Subcutaneous abdominal adipose tissue (tissue), 5 donors: ENCODE measurements at regions not wholly inside any gene's neighbourhood (a gene's known extent, or its start where the extent isn't known, plus 50 kb on each side); places are given as distances from the start of the nearest gene placed in this dataset.

Experiments used
- H3K27ac ChIP-seq: one replicate; pipeline ENCODE4 v1.7.0; 2013; ENCODE audit warnings: low read depth, mild to moderate bottlenecking, inconsistent platforms, low read length, moderate library complexity
- H3K27me3 ChIP-seq, 5 donors: one replicate each; pipeline ENCODE4 v1.7.0; 2013; ENCODE audit warnings: low read length in 5 of 5, inconsistent platforms in 1 of 5; ENCODE audit not compliant: control insufficient read depth in 5 of 5, insufficient read depth in 4 of 5
- H3K36me3 ChIP-seq, 5 donors: one replicate each; pipeline ENCODE4 v1.7.0; 2013; ENCODE audit warnings: low read length in 5 of 5; ENCODE audit not compliant: control insufficient read depth in 5 of 5, insufficient read depth in 5 of 5
- H3K4me1 ChIP-seq, 5 donors: one replicate each; pipeline ENCODE4 v1.7.0; 2013; ENCODE audit warnings: low read length in 5 of 5, mild to moderate bottlenecking in 3 of 5, moderate library complexity in 1 of 5; ENCODE audit not compliant: control insufficient read depth in 5 of 5, insufficient read depth in 5 of 5
- H3K4me3 ChIP-seq, 5 donors: one replicate each; pipeline ENCODE4 v1.7.0; 2013; ENCODE audit warnings: low read length in 5 of 5, low read depth in 1 of 5
- H3K9ac ChIP-seq, 5 donors: one replicate each; pipeline ENCODE4 v1.7.0; 2013; ENCODE audit warnings: low read length in 5 of 5, mild to moderate bottlenecking in 4 of 5, moderate library complexity in 3 of 5
- H3K9me3 ChIP-seq, 5 donors: one replicate each; pipeline ENCODE4 v1.7.0; 2013; ENCODE audit warnings: low read length in 5 of 5; ENCODE audit not compliant: control insufficient read depth in 5 of 5
- donor health status: healthy.
- donor health status: healthy.
- donor health status: healthy.
- donor health status: healthy.
- donor health status: healthy.

GRCh38 chr11:111120161-111120560 is 125.4 kb upstream of the POU2AF2 start:
- Histone ChIP-seq H3K9me3 (no peaks in the 10 kb centered on the region), H3K9ac (no peak overlapping the region), H3K36me3 (no peaks in the 10 kb centered on the region), H3K4me3 (no peak overlapping the region), H3K27ac (no peak overlapping the region), H3K4me1 (peaks cover 4 to 17% (median 13%) of the 10 kb centered on the region in 5 donors), H3K27me3 (no peaks in the 10 kb centered on the region)

DNA sequence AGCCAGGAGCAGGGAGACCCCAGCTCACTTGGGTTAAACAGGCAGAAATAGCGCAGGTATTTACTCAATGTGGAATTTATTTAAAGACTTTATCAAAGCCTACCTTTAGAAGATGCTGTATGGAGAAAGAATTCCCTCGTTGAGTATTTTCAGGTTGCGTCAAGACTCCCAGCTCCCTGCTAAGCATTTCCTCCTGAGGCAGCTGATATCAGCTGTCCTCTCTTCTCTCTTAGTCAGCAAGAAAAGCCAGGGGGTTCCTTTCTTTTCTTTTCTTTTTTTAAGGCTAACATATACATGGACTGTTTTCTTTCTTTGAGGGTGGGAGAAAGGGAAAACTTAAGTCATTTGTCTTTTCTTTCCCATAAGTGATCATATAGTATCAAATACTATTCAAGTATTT is 125.8 kb upstream of the POU2AF2 start:
- H3K36me3 ChIP-seq, result no peaks in the 10 kb centered on the region
- no peak overlapping the region for H3K4me3 ChIP-seq
- no peak overlapping the region for H3K9ac ChIP-seq
- H3K27ac ChIP-seq, result no peak overlapping the region
- no peaks in the 10 kb centered on the region for H3K9me3 ChIP-seq
- no peaks in the 10 kb centered on the region for H3K27me3 ChIP-seq
- peaks cover 4 to 17% (median 13%) of the 10 kb centered on the region in 5 donors for H3K4me1 ChIP-seq

GRCh38 chr11:111115890-111116289 is 129.6 kb upstream of the POU2AF2 start:
- no peak overlapping the region for H3K9ac ChIP-seq
- no peaks in the 10 kb centered on the region for H3K36me3 ChIP-seq
- H3K4me3 ChIP-seq, result no peak overlapping the region
- H3K4me1 ChIP-seq, result peaks cover 4 to 17% (median 13%) of the 10 kb centered on the region in 5 donors
- H3K27me3 ChIP-seq, result no peaks in the 10 kb centered on the region
- no peak overlapping the region for H3K27ac ChIP-seq
- no peaks in the 10 kb centered on the region for H3K9me3 ChIP-seq

- H3K27me3 ChIP-seq, result no peaks in the 10 kb centered on the region
- no peak overlapping the region for H3K4me3 ChIP-seq
- no peak overlapping the region for H3K27ac ChIP-seq
- H3K9ac ChIP-seq, result no peak overlapping the region
- no peaks in the 10 kb centered on the region for H3K36me3 ChIP-seq
- peaks cover 0 to 3% (median 0%) of the 10 kb centered on the region in 5 donors for H3K4me1 ChIP-seq
- no peaks in the 10 kb centered on the region for H3K9me3 ChIP-seq
Observed at GRCh38 chr11:111114091-111114490, 131.4 kb upstream of the POU2AF2 start.

DNA sequence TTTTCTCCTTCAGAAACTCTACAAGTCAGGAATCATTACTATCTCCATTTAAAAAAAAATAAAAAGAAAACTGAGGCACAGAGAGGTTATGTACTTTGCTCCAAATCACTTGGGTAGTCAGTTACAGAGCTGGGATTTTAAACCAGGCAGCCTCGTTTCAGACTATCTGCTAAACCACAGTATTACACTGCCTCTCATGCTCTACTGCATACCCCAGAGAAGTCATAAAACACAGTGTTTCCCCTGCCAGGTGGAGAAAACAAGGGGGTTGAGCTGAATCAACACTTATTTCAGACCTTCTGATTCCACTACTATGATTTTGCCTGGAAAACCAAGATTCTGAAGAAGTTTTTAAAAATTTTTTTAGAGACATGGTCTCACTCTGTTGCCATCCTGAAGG is 132.9 kb upstream of the POU2AF2 start:
- H3K27me3 ChIP-seq, result no peaks in the 10 kb centered on the region
- H3K9ac ChIP-seq, result no peak overlapping the region
- no peak overlapping the region for H3K27ac ChIP-seq
- H3K9me3 ChIP-seq, result no peaks in the 10 kb centered on the region
- H3K4me3 ChIP-seq, result no peak overlapping the region
- no peaks in the 10 kb centered on the region for H3K36me3 ChIP-seq
- peaks cover 0 to 3% (median 0%) of the 10 kb centered on the region in 5 donors for H3K4me1 ChIP-seq

- Histone ChIP-seq H3K27ac (no peak overlapping the region), H3K4me1 (no peaks in the 10 kb centered on the region), H3K9ac (no peak overlapping the region), H3K36me3 (no peaks in the 10 kb centered on the region), H3K9me3 (no peaks in the 10 kb centered on the region), H3K27me3 (no peaks in the 10 kb centered on the region), H3K4me3 (no peak overlapping the region)
Observed at GRCh38 chr11:111107501-111107900, 138.0 kb upstream of the POU2AF2 start.

DNA sequence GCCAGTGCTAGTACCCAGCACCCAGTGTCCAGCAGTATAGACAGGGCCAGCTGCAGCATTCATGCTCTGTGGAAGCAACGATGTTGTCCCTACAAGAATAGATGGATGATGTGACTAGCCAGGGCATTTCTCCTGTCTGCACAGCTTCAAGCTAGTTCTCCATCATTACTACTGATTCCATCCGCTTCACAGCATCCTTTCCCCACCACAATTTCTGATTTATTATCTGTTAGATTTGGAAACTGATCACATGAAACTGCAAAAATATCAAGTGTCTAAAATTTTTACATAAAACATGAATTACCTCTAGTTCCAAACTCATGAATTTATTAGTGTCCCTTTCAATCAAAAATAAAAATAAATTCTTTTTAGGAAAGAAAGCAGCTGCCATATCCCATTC is 138.9 kb upstream of the POU2AF2 start:
- H3K4me3 ChIP-seq, result no peak overlapping the region
- no peaks in the 10 kb centered on the region for H3K36me3 ChIP-seq
- H3K9ac ChIP-seq, result no peak overlapping the region
- no peaks in the 10 kb centered on the region for H3K9me3 ChIP-seq
- no peak overlapping the region for H3K27ac ChIP-seq
- no peaks in the 10 kb centered on the region for H3K27me3 ChIP-seq
- H3K4me1 ChIP-seq, result peaks cover 0 to 4% (median 0%) of the 10 kb centered on the region in 5 donors

DNA sequence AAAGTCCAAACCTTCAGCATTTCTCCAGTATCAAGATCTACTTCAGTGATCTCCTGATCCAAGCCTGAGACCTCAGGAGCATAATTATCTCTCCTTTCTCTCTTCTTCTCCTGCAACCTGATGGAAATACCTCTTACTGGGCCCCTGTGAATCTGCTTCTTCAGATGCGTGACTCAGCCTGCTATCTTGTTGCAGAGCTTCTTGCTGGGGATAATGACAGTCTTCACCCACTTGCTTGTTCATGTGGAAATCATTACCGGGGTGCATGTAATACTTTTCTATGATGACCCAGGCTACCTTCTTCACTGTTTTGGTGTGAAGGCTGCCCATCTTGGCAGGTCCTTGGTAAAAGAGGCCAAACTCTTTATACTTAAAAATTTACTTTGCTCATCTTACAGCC is 140.0 kb upstream of the POU2AF2 start:
- Histone ChIP-seq H3K36me3 (no peaks in the 10 kb centered on the region), H3K4me1 (peaks cover 0 to 4% (median 0%) of the 10 kb centered on the region in 5 donors)

DNA sequence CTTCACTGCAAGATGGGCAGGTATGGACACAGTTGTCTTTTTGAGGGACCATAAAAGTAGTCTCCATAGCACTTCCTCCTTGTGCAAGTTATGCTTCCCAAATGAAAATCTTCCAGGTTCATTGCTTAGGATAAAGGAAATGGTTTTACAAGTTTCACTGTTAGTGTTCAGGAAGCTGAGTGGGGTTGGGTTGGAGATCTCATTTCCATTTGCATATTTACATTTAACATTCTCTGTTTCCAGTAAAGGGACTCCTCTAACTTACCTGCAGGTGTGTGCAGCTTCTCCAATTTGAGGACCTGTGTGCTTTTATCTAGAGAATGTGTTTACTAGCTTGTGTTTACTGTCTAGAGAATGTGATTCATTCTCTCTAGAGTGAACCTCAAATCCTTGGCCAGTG is 141.3 kb upstream of the POU2AF2 start:
- H3K36me3 ChIP-seq, result no peaks in the 10 kb centered on the region
- H3K9me3 ChIP-seq, result no peaks in the 10 kb centered on the region
- H3K9ac ChIP-seq, result no peak overlapping the region

More for the DNA sequence above, 140.0 kb upstream of the POU2AF2 start:
- no peaks in the 10 kb centered on the region for H3K9me3 ChIP-seq
- no peak overlapping the region for H3K4me3 ChIP-seq
- no peak overlapping the region for H3K27ac ChIP-seq
- H3K9ac ChIP-seq, result no peak overlapping the region
- no peaks in the 10 kb centered on the region for H3K27me3 ChIP-seq

DNA sequence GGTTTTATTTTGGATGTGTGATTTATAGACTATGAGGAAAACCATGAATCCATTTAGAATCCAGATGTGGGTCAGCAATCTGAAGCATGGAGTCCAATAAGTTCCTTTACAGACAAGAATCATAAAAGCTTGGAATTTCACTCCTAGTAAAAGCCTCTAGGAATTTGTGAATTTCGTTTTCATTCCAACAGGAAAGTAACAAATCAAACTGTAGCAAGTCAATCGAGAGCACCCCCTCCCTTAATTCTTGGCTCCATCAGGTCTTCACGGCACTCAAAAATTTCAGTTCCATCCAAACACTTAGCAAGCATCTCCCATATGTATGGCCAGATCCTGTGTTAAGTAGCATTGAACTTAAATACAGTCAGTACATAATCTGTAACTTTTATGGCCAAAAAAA is 143.6 kb upstream of the POU2AF2 start:
- Histone ChIP-seq H3K27ac (no peak overlapping the region), H3K4me1 (peaks cover 0 to 4% (median 0%) of the 10 kb centered on the region in 5 donors), H3K36me3 (no peaks in the 10 kb centered on the region), H3K4me3 (no peak overlapping the region), H3K27me3 (no peaks in the 10 kb centered on the region), H3K9me3 (no peaks in the 10 kb centered on the region), H3K9ac (no peak overlapping the region)

More for the DNA sequence above, 141.3 kb upstream of the POU2AF2 start:
- Histone ChIP-seq H3K4me1 (peaks cover 0 to 4% (median 0%) of the 10 kb centered on the region in 5 donors), H3K4me3 (no peak overlapping the region), H3K27ac (no peak overlapping the region), H3K27me3 (no peaks in the 10 kb centered on the region)
